Tibial nerve (tissue), 3 donors: ENCODE measurements at regions not wholly inside any gene's neighbourhood (a gene's known extent, or its start where the extent isn't known, plus 50 kb on each side); places are given as distances from the start of the nearest gene placed in this dataset.

Experiments
- POLR2A ChIP-seq, 2 donors: fragments of 450-650 bp; IDR thresholded peaks; one replicate each; pipeline ENCODE4 v1.6.1; 2017; ENCODE audit warnings: antibody characterized with exemption in 2 of 2, mild to moderate bottlenecking in 2 of 2, moderate library complexity in 2 of 2
- TF ChIP-seq, protein P1 (sequence below), 5 experiments: fragments of 200-600 bp in 3 of 5; fragments of 450-650 bp in 2 of 5; sonication (generic) in 3 of 5; IDR thresholded peaks; one replicate each; pipeline ENCODE4 v1.5.1; 2016 to 2019; ENCODE audit warnings: antibody characterized with exemption in 5 of 5, mild to moderate bottlenecking in 3 of 5, moderate library complexity in 2 of 5

DNA sequence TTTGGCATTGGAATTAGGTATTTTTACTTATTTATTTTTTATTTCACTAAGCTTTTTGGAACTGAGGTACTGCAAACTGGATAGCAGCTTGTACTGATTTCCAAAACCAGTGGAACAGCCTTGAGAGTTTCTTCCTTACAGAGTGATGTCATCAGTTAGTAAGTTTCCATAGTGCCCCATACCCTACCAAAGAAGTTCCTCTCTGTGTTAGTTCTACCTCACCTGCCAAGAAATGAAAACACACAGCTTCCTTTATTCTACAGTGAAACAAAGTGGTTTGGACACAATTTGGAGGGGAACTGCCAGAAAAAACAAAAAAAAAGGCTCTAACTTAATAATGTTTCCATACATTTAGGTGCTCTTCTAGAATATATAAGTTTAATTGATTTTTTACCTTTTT, 430.9 kb upstream of the ADGRL2 start:
- TF ChIP-seq POLR2A (IDR thresholded peaks at IDR 0.05) = no peak
- TF ChIP-seq, protein P1, sequence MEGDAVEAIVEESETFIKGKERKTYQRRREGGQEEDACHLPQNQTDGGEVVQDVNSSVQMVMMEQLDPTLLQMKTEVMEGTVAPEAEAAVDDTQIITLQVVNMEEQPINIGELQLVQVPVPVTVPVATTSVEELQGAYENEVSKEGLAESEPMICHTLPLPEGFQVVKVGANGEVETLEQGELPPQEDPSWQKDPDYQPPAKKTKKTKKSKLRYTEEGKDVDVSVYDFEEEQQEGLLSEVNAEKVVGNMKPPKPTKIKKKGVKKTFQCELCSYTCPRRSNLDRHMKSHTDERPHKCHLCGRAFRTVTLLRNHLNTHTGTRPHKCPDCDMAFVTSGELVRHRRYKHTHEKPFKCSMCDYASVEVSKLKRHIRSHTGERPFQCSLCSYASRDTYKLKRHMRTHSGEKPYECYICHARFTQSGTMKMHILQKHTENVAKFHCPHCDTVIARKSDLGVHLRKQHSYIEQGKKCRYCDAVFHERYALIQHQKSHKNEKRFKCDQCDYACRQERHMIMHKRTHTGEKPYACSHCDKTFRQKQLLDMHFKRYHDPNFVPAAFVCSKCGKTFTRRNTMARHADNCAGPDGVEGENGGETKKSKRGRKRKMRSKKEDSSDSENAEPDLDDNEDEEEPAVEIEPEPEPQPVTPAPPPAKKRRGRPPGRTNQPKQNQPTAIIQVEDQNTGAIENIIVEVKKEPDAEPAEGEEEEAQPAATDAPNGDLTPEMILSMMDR (IDR thresholded peaks at IDR 0.05) = no peak
